ENCODE measurements at regions not wholly inside any gene's neighbourhood (a gene's known extent, or its start where the extent isn't known, plus 50 kb on each side); places are given as distances from the start of the nearest gene placed in this dataset.

DNA sequence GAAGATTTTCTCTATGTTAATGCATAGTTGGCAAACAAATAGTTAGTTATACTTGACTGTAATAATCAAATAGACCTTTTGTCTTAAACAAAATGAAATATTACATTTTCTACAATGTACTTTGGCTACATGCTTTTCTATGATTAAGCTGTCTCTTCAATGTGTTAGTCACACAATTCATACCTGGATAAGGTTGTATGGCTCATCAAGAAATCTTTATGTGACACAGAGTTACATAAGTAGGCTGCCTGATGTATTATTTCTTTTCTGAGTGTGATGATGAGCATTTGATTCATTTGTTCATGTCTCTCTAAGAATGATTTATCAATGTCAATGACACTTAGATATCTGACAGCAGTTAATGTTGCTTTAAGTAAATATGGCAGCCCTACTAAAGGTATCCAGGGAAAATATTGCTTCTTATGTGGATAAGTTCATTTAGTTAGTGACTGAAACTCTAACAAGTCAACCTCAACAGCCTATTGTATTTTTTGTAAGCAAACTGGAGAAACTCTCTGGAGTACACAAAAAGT, 157.4 kb upstream of the SOX2 start:
- Histone ChIP-seq H3K4me3 (ENCODE audit: extremely low read depth in 1 of 4, insufficient read depth in 2 of 4, low read depth in 3 of 4, low read length in 4 of 4) (no peak overlapping the region), H3K23ac (ENCODE audit: insufficient read length) (no peak overlapping the region), H2BK120ac (replicated peaks; ENCODE audit: low read depth, low read length) (no peak overlapping the region), H2BK5ac (ENCODE audit: low read depth, low read length) (no peak overlapping the region), H3K4ac (replicated peaks; ENCODE audit: insufficient read length, low read depth, low read length) (no peak overlapping the region), H3K27ac (ENCODE audit: low read depth, low read length) (no peak overlapping the region), H2AFZ (ENCODE audit: low read length) (no peak overlapping the region), H3K9ac (replicated peaks in 1 of 4; ENCODE audit: extremely low read depth in 1 of 4, low read depth in 3 of 4, low read length in 3 of 4) (no peak overlapping the region), H2BK12ac (ENCODE audit: low read depth, low read length) (no peak overlapping the region), H3K36me3 (ENCODE audit: control insufficient read depth in 2 of 4, insufficient read depth in 4 of 4, low read length in 3 of 4) (no peaks in the 10 kb centered on the region), H3K79me1 (ENCODE audit: low read depth, low read length) (no peaks in the 10 kb centered on the region), H3K23me2 (ENCODE audit: low read depth, low read length) (no peaks in the 10 kb centered on the region; the same call in 1 of the 2 replicates), H3K14ac (ENCODE audit: insufficient read length) (no peak overlapping the region), H4K20me1 (replicated peaks in 1 of 2; ENCODE audit: control insufficient read depth in 1 of 2, insufficient read depth in 2 of 2, low read length in 2 of 2) (no peaks in the 10 kb centered on the region), H3K18ac (ENCODE audit: extremely low read depth, low read length) (no peak overlapping the region), H3K27me3 (replicated peaks in 1 of 4; ENCODE audit: control insufficient read depth in 3 of 4, extremely low read depth in 1 of 4, insufficient read depth in 3 of 4, low read length in 3 of 4) (peaks cover 0 to 1% (median 0%) of the 10 kb centered on the region in 4 experiments; a peak in 1 of 7 replicates), H3K56ac (replicated peaks; ENCODE audit: insufficient read length, low read depth, low read length) (no peak overlapping the region), H2AK5ac (ENCODE audit: low read depth, low read length) (no peak overlapping the region), H3K4me2 (ENCODE audit: insufficient read depth in 1 of 2, low read depth in 2 of 2, low read length in 2 of 2) (no peak overlapping the region), H3K79me2 (ENCODE audit: control insufficient read depth in 1 of 2, insufficient read depth in 2 of 2, low read length in 2 of 2) (no peaks in the 10 kb centered on the region), H4K5ac (ENCODE audit: insufficient read length, low read depth, low read length) (no peak overlapping the region), H3K9me3 (ENCODE audit: insufficient read depth in 2 of 2, low read depth in 1 of 2, low read length in 1 of 2) (no peaks in the 10 kb centered on the region), H2BK20ac (ENCODE audit: low read length) (no peak overlapping the region), H3K4me1 (replicated peaks in 1 of 4; ENCODE audit: control insufficient read depth in 3 of 4, insufficient read depth in 4 of 4, low read length in 3 of 4) (no peaks in the 10 kb centered on the region), H2BK15ac (ENCODE audit: low read length) (no peak overlapping the region), H4K91ac (replicated peaks; ENCODE audit: insufficient read length, low read length) (no peak overlapping the region), H4K8ac (ENCODE audit: extremely low read depth, insufficient read depth, low read length) (no peak overlapping the region)
- TF ChIP-seq SRF (IDR thresholded peaks at IDR 0.05; ENCODE audit: low read depth, low read length) (no peak), RNF2 (IDR thresholded peaks at IDR 0.05; ENCODE audit: borderline replicate concordance, low read depth, low read length, missing control alignments, poor library complexity, severe bottlenecking) (no peak), HDAC2 (IDR thresholded peaks at IDR 0.05; ENCODE audit: borderline replicate concordance in 1 of 2, low read depth in 2 of 2, low read length in 2 of 2) (no peak), KDM5A (IDR thresholded peaks at IDR 0.05; ENCODE audit: low read length) (no peak)
- DNase-seq (ENCODE audit: low read depth in 1 of 2, low spot score in 2 of 2) (no peak), FAIRE-seq (no peak)
- ChIA-PET CTCF (ENCODE audit: partially characterized antibody) (no interaction called here), POLR2A (ENCODE audit: partially characterized antibody) (no interaction called here)
